SK-N-SH treated with all-trans-retinoic acid at 6 μM for 48 hours (cell line): ENCODE measurements at regions not wholly inside any gene's neighbourhood (a gene's known extent, or its start where the extent isn't known, plus 50 kb on each side); places are given as distances from the start of the nearest gene placed in this dataset.

ENCODE experiments used
- ATAC-seq: fragments of 200-7000 bp; cut with Tn5 transposase; 3 replicates; pipeline ENCODE4 v1.9.1; 2020; ENCODE audit warnings: mild to moderate bottlenecking, moderate library complexity
- ARNTL ChIP-seq: fragments of 450-650 bp; formaldehyde crosslinking; IDR thresholded peaks from 2 replicates; pipeline ENCODE4 v1.5.0; 2020; ENCODE audit warnings: low read depth, mild to moderate bottlenecking, moderate library complexity, borderline replicate concordance
- BACH2 ChIP-seq: fragments of 250-450 bp; sonication (Bioruptor Pico); IDR thresholded peaks from 2 replicates; pipeline ENCODE4 v1.9.0; 2021; ENCODE audit warnings: mild to moderate bottlenecking, borderline replicate concordance
- CSDC2 ChIP-seq: fragments of 250-450 bp; sonication (Bioruptor Pico); IDR thresholded peaks from 2 replicates; pipeline ENCODE4 v1.5.0; 2020; ENCODE audit warnings: mild to moderate bottlenecking, moderate library complexity
- ESRRG ChIP-seq: fragments of 250-450 bp; sonication (Bioruptor Pico); IDR thresholded peaks from 2 replicates; pipeline ENCODE4 v1.6.1; 2021; ENCODE audit warnings: mild to moderate bottlenecking
- GLIS3 ChIP-seq: fragments of 250-450 bp; sonication (Bioruptor Pico); IDR thresholded peaks from 2 replicates; pipeline ENCODE4 v1.5.0; 2020; ENCODE audit warnings: mild to moderate bottlenecking, moderate library complexity
- ISL1 ChIP-seq: fragments of 250-450 bp; sonication (Bioruptor Pico); IDR thresholded peaks from 2 replicates; pipeline ENCODE4 v2.1.2; 2022; ENCODE audit warnings: mild to moderate bottlenecking, moderate library complexity
- OSR1 ChIP-seq: fragments of 250-450 bp; sonication (Bioruptor Pico); IDR thresholded peaks from 2 replicates; pipeline ENCODE4 v1.8.0; 2022; ENCODE audit warnings: moderate library complexity, mild to moderate bottlenecking, inconsistent platforms
- PPARA ChIP-seq: fragments of 250-450 bp; sonication (Bioruptor Pico); IDR thresholded peaks from 2 replicates; pipeline ENCODE4 v1.5.0; 2020; ENCODE audit warnings: mild to moderate bottlenecking, borderline replicate concordance
- RARB ChIP-seq: fragments of 250-450 bp; sonication (Bioruptor Pico); IDR thresholded peaks from 2 replicates; pipeline ENCODE4 v1.8.0; 2021; ENCODE audit warnings: mild to moderate bottlenecking, moderate library complexity
- SNAI2 ChIP-seq: fragments of 250-450 bp; sonication (Bioruptor Pico); IDR thresholded peaks from 2 replicates; pipeline ENCODE4 v1.5.0; 2020; ENCODE audit warnings: mild to moderate bottlenecking, moderate library complexity
- TCF4 ChIP-seq: fragments of 250-450 bp; sonication (Bioruptor Pico); IDR thresholded peaks from 2 replicates; pipeline ENCODE4 v1.8.0; 2021; ENCODE audit warnings: mild to moderate bottlenecking, moderate library complexity, borderline replicate concordance
- TOX ChIP-seq: fragments of 250-450 bp; sonication (Bioruptor Pico); IDR thresholded peaks from 2 replicates; pipeline ENCODE4 v1.8.0; 2021; ENCODE audit warnings: mild to moderate bottlenecking, moderate library complexity, borderline replicate concordance
- ZC3H10 ChIP-seq: fragments of 250-450 bp; sonication (Bioruptor Pico); IDR thresholded peaks from 2 replicates; pipeline ENCODE4 v1.5.1; 2021; ENCODE audit warnings: mild to moderate bottlenecking, moderate library complexity
- ZFP3 ChIP-seq: fragments of 250-450 bp; sonication (Bioruptor Pico); IDR thresholded peaks from 2 replicates; pipeline ENCODE4 v1.5.0; 2020; ENCODE audit warnings: mild to moderate bottlenecking, moderate library complexity
- ZNF565 ChIP-seq: fragments of 450-650 bp; formaldehyde crosslinking; conservative IDR thresholded peaks from 2 replicates; pipeline ENCODE4 v1.5.0; 2020; ENCODE audit warnings: low read depth, mild to moderate bottlenecking, moderate library complexity
- ZNF70 ChIP-seq: fragments of 450-650 bp; formaldehyde crosslinking; IDR thresholded peaks from 2 replicates; pipeline ENCODE4 v1.5.0; 2020; ENCODE audit warnings: mild to moderate bottlenecking, moderate library complexity
- ZNF8 ChIP-seq: fragments of 450-650 bp; formaldehyde crosslinking; IDR thresholded peaks from 2 replicates; pipeline ENCODE4 v1.5.0; 2020; ENCODE audit warnings: mild to moderate bottlenecking, moderate library complexity
- TF ChIP-seq, protein P1 (sequence below): fragments of 250-450 bp; sonication (Bioruptor Pico); IDR thresholded peaks from 2 replicates; pipeline ENCODE4 v1.5.1; 2020; ENCODE audit warnings: low read depth, mild to moderate bottlenecking, moderate library complexity
- TF ChIP-seq, protein P2 (sequence below): fragments of 250-450 bp; sonication (Bioruptor Pico); IDR thresholded peaks from 2 replicates; pipeline ENCODE4 v1.8.0; 2020; ENCODE audit warnings: mild to moderate bottlenecking, moderate library complexity, borderline replicate concordance
- TF ChIP-seq, protein P3 (sequence below): fragments of 250-450 bp; sonication (Bioruptor Pico); IDR thresholded peaks from 2 replicates; pipeline ENCODE4 v1.5.0; 2020; ENCODE audit warnings: mild to moderate bottlenecking, moderate library complexity
- TF ChIP-seq, protein P4 (sequence below): fragments of 250-450 bp; sonication (Bioruptor Pico); IDR thresholded peaks from 2 replicates; pipeline ENCODE4 v1.8.0; 2021; ENCODE audit warnings: low read depth, mild to moderate bottlenecking, moderate library complexity, borderline replicate concordance
- TF ChIP-seq, protein P5 (sequence below): fragments of 250-450 bp; sonication (Bioruptor Pico); IDR thresholded peaks from 2 replicates; pipeline ENCODE4 v1.5.1; 2021; ENCODE audit warnings: mild to moderate bottlenecking, moderate library complexity

DNA sequence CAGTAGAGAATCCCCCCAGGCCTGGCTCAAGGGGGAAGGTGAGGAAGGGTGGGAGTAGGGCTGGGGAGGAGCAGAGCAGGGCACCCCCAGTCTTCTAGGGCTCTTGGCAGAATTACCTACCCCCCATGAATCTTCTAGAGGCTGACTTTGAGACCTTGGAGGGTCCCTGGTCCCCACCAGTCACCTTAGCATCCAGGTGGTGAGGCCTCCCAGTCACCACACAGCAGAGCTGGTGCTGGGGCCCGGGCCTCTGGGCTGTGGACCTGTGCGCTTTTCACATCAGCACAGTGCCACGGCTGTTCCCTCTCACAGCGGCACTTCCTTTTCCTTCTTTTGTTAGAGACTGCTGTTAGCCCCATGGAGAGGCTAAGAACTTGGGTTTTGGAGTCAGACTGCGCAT is 148.6 kb upstream of the PITX1 start:
- TF ChIP-seq GLIS3 (CRISPR knock-in tag) = no peak
- no peak for TF ChIP-seq ZC3H10 (CRISPR knock-in tag)
- no peak for TF ChIP-seq TCF4 (CRISPR knock-in tag)
- TF ChIP-seq ESRRG (CRISPR knock-in tag) = no peak
- TF ChIP-seq, protein P1, sequence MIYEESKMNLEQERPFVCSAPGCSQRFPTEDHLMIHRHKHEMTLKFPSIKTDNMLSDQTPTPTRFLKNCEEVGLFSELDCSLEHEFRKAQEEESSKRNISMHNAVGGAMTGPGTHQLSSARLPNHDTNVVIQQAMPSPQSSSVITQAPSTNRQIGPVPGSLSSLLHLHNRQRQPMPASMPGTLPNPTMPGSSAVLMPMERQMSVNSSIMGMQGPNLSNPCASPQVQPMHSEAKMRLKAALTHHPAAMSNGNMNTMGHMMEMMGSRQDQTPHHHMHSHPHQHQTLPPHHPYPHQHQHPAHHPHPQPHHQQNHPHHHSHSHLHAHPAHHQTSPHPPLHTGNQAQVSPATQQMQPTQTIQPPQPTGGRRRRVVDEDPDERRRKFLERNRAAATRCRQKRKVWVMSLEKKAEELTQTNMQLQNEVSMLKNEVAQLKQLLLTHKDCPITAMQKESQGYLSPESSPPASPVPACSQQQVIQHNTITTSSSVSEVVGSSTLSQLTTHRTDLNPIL (CRISPR knock-in tag) = no peak
- TF ChIP-seq, protein P2, sequence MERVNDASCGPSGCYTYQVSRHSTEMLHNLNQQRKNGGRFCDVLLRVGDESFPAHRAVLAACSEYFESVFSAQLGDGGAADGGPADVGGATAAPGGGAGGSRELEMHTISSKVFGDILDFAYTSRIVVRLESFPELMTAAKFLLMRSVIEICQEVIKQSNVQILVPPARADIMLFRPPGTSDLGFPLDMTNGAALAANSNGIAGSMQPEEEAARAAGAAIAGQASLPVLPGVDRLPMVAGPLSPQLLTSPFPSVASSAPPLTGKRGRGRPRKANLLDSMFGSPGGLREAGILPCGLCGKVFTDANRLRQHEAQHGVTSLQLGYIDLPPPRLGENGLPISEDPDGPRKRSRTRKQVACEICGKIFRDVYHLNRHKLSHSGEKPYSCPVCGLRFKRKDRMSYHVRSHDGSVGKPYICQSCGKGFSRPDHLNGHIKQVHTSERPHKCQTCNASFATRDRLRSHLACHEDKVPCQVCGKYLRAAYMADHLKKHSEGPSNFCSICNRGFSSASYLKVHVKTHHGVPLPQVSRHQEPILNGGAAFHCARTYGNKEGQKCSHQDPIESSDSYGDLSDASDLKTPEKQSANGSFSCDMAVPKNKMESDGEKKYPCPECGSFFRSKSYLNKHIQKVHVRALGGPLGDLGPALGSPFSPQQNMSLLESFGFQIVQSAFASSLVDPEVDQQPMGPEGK = no peak
- TF ChIP-seq, protein P3, sequence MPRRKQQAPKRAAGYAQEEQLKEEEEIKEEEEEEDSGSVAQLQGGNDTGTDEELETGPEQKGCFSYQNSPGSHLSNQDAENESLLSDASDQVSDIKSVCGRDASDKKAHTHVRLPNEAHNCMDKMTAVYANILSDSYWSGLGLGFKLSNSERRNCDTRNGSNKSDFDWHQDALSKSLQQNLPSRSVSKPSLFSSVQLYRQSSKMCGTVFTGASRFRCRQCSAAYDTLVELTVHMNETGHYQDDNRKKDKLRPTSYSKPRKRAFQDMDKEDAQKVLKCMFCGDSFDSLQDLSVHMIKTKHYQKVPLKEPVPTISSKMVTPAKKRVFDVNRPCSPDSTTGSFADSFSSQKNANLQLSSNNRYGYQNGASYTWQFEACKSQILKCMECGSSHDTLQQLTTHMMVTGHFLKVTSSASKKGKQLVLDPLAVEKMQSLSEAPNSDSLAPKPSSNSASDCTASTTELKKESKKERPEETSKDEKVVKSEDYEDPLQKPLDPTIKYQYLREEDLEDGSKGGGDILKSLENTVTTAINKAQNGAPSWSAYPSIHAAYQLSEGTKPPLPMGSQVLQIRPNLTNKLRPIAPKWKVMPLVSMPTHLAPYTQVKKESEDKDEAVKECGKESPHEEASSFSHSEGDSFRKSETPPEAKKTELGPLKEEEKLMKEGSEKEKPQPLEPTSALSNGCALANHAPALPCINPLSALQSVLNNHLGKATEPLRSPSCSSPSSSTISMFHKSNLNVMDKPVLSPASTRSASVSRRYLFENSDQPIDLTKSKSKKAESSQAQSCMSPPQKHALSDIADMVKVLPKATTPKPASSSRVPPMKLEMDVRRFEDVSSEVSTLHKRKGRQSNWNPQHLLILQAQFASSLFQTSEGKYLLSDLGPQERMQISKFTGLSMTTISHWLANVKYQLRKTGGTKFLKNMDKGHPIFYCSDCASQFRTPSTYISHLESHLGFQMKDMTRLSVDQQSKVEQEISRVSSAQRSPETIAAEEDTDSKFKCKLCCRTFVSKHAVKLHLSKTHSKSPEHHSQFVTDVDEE (CRISPR knock-in tag) = no peak
- TF ChIP-seq, protein P4, sequence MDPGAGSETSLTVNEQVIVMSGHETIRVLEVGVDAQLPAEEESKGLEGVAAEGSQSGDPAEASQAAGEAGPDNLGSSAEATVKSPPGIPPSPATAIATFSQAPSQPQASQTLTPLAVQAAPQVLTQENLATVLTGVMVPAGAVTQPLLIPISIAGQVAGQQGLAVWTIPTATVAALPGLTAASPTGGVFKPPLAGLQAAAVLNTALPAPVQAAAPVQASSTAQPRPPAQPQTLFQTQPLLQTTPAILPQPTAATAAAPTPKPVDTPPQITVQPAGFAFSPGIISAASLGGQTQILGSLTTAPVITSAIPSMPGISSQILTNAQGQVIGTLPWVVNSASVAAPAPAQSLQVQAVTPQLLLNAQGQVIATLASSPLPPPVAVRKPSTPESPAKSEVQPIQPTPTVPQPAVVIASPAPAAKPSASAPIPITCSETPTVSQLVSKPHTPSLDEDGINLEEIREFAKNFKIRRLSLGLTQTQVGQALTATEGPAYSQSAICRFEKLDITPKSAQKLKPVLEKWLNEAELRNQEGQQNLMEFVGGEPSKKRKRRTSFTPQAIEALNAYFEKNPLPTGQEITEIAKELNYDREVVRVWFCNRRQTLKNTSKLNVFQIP (CRISPR knock-in tag) = no peak
- no peak for TF ChIP-seq BACH2
- TF ChIP-seq ZNF70 (CRISPR knock-in tag) = no peak
- TF ChIP-seq ISL1 = no peak
- TF ChIP-seq, protein P5, sequence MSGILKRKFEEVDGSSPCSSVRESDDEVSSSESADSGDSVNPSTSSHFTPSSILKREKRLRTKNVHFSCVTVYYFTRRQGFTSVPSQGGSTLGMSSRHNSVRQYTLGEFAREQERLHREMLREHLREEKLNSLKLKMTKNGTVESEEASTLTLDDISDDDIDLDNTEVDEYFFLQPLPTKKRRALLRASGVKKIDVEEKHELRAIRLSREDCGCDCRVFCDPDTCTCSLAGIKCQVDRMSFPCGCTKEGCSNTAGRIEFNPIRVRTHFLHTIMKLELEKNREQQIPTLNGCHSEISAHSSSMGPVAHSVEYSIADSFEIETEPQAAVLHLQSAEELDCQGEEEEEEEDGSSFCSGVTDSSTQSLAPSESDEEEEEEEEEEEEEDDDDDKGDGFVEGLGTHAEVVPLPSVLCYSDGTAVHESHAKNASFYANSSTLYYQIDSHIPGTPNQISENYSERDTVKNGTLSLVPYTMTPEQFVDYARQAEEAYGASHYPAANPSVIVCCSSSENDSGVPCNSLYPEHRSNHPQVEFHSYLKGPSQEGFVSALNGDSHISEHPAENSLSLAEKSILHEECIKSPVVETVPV (CRISPR knock-in tag) = no peak
- no peak for TF ChIP-seq RARB (CRISPR knock-in tag)
- TF ChIP-seq PPARA (CRISPR knock-in tag) = no peak
- no peak for TF ChIP-seq ZNF8 (CRISPR knock-in tag)
- TF ChIP-seq OSR1 (CRISPR knock-in tag) = no peak
- ATAC-seq = no peak

DNA sequence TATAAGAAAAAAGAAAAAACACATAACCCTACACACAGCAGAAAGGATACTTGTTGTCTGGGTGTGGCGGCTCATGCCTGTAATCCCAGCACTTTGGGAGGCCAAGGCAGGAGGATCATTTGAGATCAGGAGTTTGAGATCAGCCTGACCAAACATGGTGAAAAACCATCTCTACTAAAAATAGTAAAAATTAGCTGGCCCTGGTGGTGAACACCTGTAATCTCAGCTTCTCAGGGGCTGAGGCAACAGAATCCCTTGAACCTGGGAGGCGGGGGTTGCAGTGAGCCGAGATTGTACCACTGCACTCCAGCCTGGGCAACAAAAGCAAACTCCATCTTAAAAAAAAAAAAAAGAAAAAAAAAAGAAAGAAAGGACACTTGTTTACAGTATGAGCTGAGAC is 147.6 kb upstream of the PITX1 start:
- no peak for ATAC-seq
- TF ChIP-seq ARNTL (CRISPR knock-in tag) (no peak), ZNF565 (CRISPR knock-in tag) (no peak), TOX (CRISPR knock-in tag) (no peak), SNAI2 (CRISPR knock-in tag) (no peak), CSDC2 (CRISPR knock-in tag) (no peak), ZNF8 (CRISPR knock-in tag) (no peak), ZNF70 (CRISPR knock-in tag) (no peak), ZFP3 (no peak), BACH2 (no peak)
- TF ChIP-seq, protein P3 (CRISPR knock-in tag) = no peak
- TF ChIP-seq, protein P5 (CRISPR knock-in tag) = no peak
- TF ChIP-seq, all 23 proteins: peak for 0
